SH-SY5Y (cell line): ENCODE measurements at regions not wholly inside any gene's neighbourhood (a gene's known extent, or its start where the extent isn't known, plus 50 kb on each side); places are given as distances from the start of the nearest gene placed in this dataset.

Experiments used
- GATA2 ChIP-seq: IDR thresholded peaks from 2 replicates; pipeline ENCODE4 v1.6.1; 2011; ENCODE audit warnings: mild to moderate bottlenecking, low read depth, low read length
- GATA3 ChIP-seq: IDR thresholded peaks from 2 replicates; pipeline ENCODE4 v1.6.1; 2011; ENCODE audit warnings: low read depth, mild to moderate bottlenecking, low read length, moderate library complexity

GRCh38 chr9:106423575-106423974 is 439.4 kb upstream of the ZNF462 start:
- TF ChIP-seq GATA2 (no peak), GATA3 (no peak)
